Right atrium auricular region (tissue), 2 donors: ENCODE measurements at regions not wholly inside any gene's neighbourhood (a gene's known extent, or its start where the extent isn't known, plus 50 kb on each side); places are given as distances from the start of the nearest gene placed in this dataset.

Experiments used
- DNase-seq: peaks from one replicate; pipeline ENCODE4 v3.0.0-alpha.2; 2019; ENCODE audit warnings: low spot score
- H3K27ac ChIP-seq, 2 donors: fragments of 200-600 bp; sonication (generic); 1 replicate in 1 of 2; 2 replicates in 1 of 2; pipeline ENCODE4 v1.5.1; 2016 to 2019
- H3K27me3 ChIP-seq, 2 donors: fragments of 200-600 bp; sonication (generic); one replicate each; pipeline versions ENCODE4 v1.5.1 to v1.6.0; 2017 to 2019
- H3K36me3 ChIP-seq: fragments of 200-600 bp; sonication (generic); one replicate; pipeline ENCODE4 v1.5.1; 2016
- H3K4me1 ChIP-seq, 2 donors: fragments of 200-600 bp; sonication (generic); one replicate each; pipeline versions ENCODE4 v1.5.1 to v1.6.0; 2017 to 2019
- H3K4me3 ChIP-seq, 2 donors: fragments of 200-600 bp; sonication (generic); 1 replicate in 1 of 2; 2 replicates in 1 of 2; pipeline ENCODE4 v1.5.1; 2017 to 2019; ENCODE audit warnings: mild to moderate bottlenecking in 1 of 2, moderate library complexity in 1 of 2
- H3K9me3 ChIP-seq, 2 donors: fragments of 200-600 bp; sonication (generic); one replicate each; pipeline ENCODE4 v1.5.1; 2019
- CTCF ChIP-seq, 2 donors: fragments of 200-600 bp; sonication (generic); IDR thresholded peaks; one replicate each; pipeline ENCODE4 v1.5.1; 2019; ENCODE audit warnings: antibody characterized with exemption in 2 of 2

DNA sequence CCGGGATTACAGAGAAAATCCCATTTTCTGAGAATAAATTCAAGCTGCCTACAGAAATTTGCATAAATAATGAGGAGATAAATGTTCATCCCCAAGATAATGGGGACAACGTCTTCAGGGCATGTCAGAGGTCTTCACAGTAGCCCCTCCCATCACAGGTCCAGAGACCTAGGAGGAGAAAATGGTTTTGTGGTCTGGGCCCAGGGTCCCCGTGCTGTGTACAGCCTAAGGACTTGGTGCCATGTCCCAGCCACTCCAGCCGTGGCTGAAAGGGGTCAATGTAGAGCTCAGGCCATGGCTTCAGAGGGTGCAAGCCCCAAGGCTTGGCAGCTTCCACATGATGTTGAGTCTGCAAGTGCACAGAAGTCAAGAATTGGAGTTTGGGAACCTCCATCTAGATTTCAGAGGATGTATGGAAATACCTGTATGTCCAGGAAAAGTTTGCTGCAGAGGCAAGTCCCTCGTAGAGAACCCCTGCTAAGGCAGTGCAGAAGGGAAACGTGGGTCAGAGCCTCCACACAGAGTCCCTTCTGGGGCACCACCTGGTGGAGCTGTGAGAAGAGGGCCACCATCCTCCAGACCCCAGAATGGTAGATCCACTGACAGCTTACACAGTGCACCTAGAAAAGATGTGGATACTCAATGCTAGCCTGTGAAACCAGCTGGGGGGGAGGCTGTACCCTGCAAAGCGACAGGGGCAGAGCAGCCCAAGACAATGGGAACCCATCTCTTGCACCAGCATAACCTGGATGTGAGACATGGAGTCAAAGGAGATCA lies 176.3 kb downstream of the RASSF9 start:
- no peak for DNase-seq
- TF ChIP-seq CTCF (IDR thresholded peaks at IDR 0.05) = no peak
- no peak overlapping the region for H3K27ac ChIP-seq
- no peak overlapping the region for H3K4me3 ChIP-seq
- H3K27me3 ChIP-seq = no peaks in the 10 kb centered on the region
- no peaks in the 10 kb centered on the region for H3K9me3 ChIP-seq
- no peaks in the 10 kb centered on the region for H3K4me1 ChIP-seq
- H3K36me3 ChIP-seq = no peaks in the 10 kb centered on the region

- Histone ChIP-seq H3K27me3 (no peaks in the 10 kb centered on the region), H3K36me3 (no peaks in the 10 kb centered on the region), H3K4me3 (no peak overlapping the region), H3K4me1 (no peaks in the 10 kb centered on the region), H3K9me3 (no peaks in the 10 kb centered on the region), H3K27ac (no peak overlapping the region)
- no peak for TF ChIP-seq CTCF (IDR thresholded peaks at IDR 0.05)
- DNase-seq = no peak
These were observed 174.6 kb downstream of the RASSF9 start for GRCh38 chr12:85661461-85662206.

GRCh38 chr12:85662207-85662602 lies 174.0 kb downstream of the RASSF9 start:
- H3K9me3 ChIP-seq = no peaks in the 10 kb centered on the region

GRCh38 chr12:85663631-85664030 lies 172.6 kb downstream of the RASSF9 start:
- Histone ChIP-seq H3K36me3 (no peaks in the 10 kb centered on the region), H3K27ac (no peak overlapping the region), H3K27me3 (no peaks in the 10 kb centered on the region), H3K4me3 (no peak overlapping the region), H3K9me3 (no peaks in the 10 kb centered on the region), H3K4me1 (no peaks in the 10 kb centered on the region)
- no peak for DNase-seq
- TF ChIP-seq CTCF (IDR thresholded peaks at IDR 0.05) = no peak

More at GRCh38 chr12:85662207-85662602, 174.0 kb downstream of the RASSF9 start:
- Histone ChIP-seq H3K27me3 (no peaks in the 10 kb centered on the region), H3K27ac (no peak overlapping the region), H3K4me3 (no peak overlapping the region), H3K4me1 (no peaks in the 10 kb centered on the region), H3K36me3 (no peaks in the 10 kb centered on the region)
- DNase-seq = no peak
- no peak for TF ChIP-seq CTCF (IDR thresholded peaks at IDR 0.05)

GRCh38 chr12:85664429-85664828 lies 171.8 kb downstream of the RASSF9 start:
- no peaks in the 10 kb centered on the region for H3K9me3 ChIP-seq
- H3K4me3 ChIP-seq = no peak overlapping the region
- no peak for TF ChIP-seq CTCF (IDR thresholded peaks at IDR 0.05)
- H3K27ac ChIP-seq = no peak overlapping the region
- H3K36me3 ChIP-seq = no peaks in the 10 kb centered on the region
- H3K27me3 ChIP-seq = no peaks in the 10 kb centered on the region
- H3K4me1 ChIP-seq = no peaks in the 10 kb centered on the region
- DNase-seq = no peak
